NCI-H1694 (cell line): ENCODE measurements at regions not wholly inside any gene's neighbourhood (a gene's known extent, or its start where the extent isn't known, plus 50 kb on each side); places are given as distances from the start of the nearest gene placed in this dataset.

ENCODE experiments used
- DNase-seq: peaks from one replicate; lab custom pipeline; 2025; lab: John Stamatoyannopoulos, UW

- DNase-seq, result no peak
Measured at GRCh38 chr4:43781125-43781524, 667.5 kb downstream of the KCTD8 start.

GRCh38 chr4:43782391-43782790, 666.2 kb downstream of the KCTD8 start:
- no peak for DNase-seq

- DNase-seq, result peak; percentile 0
Measured at GRCh38 chr4:43816116-43816515, 632.5 kb downstream of the KCTD8 start.

GRCh38 chr4:43822621-43823020, 626.0 kb downstream of the KCTD8 start:
- no peak for DNase-seq

- no peak for DNase-seq
Measured at GRCh38 chr4:43835869-43836268, 612.7 kb downstream of the KCTD8 start.

GRCh38 chr4:43837171-43837570, 611.4 kb downstream of the KCTD8 start:
- DNase-seq, result no peak

- no peak for DNase-seq
Measured at GRCh38 chr4:43837604-43838003, 611.0 kb downstream of the KCTD8 start.

- DNase-seq, result no peak
Measured at GRCh38 chr4:43842594-43842993, 606.0 kb downstream of the KCTD8 start.

GRCh38 chr4:43843501-43843900, 605.1 kb downstream of the KCTD8 start:
- no peak for DNase-seq

GRCh38 chr4:43846111-43846587, 602.5 kb downstream of the KCTD8 start:
- no peak for DNase-seq

GRCh38 chr4:43853565-43854264, 594.9 kb downstream of the KCTD8 start:
- DNase-seq, result no peak

- no peak for DNase-seq
Measured at GRCh38 chr4:43855283-43855682, 593.3 kb downstream of the KCTD8 start.

GRCh38 chr4:43864616-43865146, 583.9 kb downstream of the KCTD8 start:
- no peak for DNase-seq

- DNase-seq, result no peak
Measured at GRCh38 chr4:43867908-43868307, 580.7 kb downstream of the KCTD8 start.

GRCh38 chr4:43875655-43876054, 573.0 kb downstream of the KCTD8 start:
- DNase-seq, result no peak

- no peak for DNase-seq
Measured at GRCh38 chr4:43882470-43882869, 566.1 kb downstream of the KCTD8 start.

GRCh38 chr4:43886196-43886595, 562.4 kb downstream of the KCTD8 start:
- DNase-seq, result no peak

GRCh38 chr4:43898836-43899235, 549.8 kb downstream of the KCTD8 start:
- no peak for DNase-seq

- DNase-seq, result no peak
Measured at GRCh38 chr4:43903456-43903855, 545.2 kb downstream of the KCTD8 start.

GRCh38 chr4:43918377-43918776, 530.2 kb downstream of the KCTD8 start:
- DNase-seq, result no peak

- no peak for DNase-seq
Measured at GRCh38 chr4:43932448-43932847, 516.2 kb downstream of the KCTD8 start.

GRCh38 chr4:43943998-43944397, 504.6 kb downstream of the KCTD8 start:
- DNase-seq, result no peak

GRCh38 chr4:43959976-43960375, 488.6 kb downstream of the KCTD8 start:
- DNase-seq, result no peak

- no peak for DNase-seq
Measured at GRCh38 chr4:43968011-43968410, 480.6 kb downstream of the KCTD8 start.
